ENCODE measurements at regions not wholly inside any gene's neighbourhood (a gene's known extent, or its start where the extent isn't known, plus 50 kb on each side); places are given as distances from the start of the nearest gene placed in this dataset.

DNA sequence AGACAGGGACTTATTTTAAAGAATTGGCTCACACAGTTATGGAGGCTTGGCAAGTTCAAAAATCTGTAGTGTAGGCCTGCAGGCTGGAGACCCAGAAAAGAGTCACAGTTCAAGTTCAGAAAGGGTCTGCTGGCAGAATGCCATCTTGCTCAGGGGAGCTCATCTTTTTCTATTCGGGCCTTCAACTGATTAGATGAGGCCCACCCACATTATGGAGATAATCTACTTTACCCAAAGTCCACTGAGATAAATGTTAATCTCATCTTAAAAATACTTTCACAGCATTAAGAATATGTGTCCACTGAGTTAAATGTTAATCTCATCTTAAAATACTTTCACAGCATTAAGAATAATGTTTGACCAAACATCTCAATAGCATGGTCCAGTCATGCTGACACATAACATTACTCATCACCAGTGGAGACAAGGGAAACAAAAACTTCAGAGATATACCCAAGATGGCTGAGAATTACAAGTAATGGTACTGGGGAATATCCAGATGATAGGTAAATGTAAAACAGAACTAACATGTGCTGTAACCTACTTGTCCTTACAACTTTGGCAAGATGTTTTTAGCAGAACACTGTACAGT lies 74.3 kb upstream of the STAC start:
- no peak for DNase-seq (ENCODE audit: low read depth)
- ChIA-PET POLR2A (no interaction called here), CTCF (interaction anchor here (0.7 kb wide), 1 partner anchor 32 kb away, joined by 3 read pairs; no protein-coding TSS in a partner anchor)
- H3K27me3 ChIP-seq (ENCODE audit: control insufficient read depth, insufficient read depth, low read length) = no peaks in the 10 kb centered on the region
- H3K4me3 ChIP-seq (ENCODE audit: low read depth, low read length) = no peak overlapping the region
- TF ChIP-seq, protein P1, sequence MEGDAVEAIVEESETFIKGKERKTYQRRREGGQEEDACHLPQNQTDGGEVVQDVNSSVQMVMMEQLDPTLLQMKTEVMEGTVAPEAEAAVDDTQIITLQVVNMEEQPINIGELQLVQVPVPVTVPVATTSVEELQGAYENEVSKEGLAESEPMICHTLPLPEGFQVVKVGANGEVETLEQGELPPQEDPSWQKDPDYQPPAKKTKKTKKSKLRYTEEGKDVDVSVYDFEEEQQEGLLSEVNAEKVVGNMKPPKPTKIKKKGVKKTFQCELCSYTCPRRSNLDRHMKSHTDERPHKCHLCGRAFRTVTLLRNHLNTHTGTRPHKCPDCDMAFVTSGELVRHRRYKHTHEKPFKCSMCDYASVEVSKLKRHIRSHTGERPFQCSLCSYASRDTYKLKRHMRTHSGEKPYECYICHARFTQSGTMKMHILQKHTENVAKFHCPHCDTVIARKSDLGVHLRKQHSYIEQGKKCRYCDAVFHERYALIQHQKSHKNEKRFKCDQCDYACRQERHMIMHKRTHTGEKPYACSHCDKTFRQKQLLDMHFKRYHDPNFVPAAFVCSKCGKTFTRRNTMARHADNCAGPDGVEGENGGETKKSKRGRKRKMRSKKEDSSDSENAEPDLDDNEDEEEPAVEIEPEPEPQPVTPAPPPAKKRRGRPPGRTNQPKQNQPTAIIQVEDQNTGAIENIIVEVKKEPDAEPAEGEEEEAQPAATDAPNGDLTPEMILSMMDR (IDR thresholded peaks at IDR 0.05; ENCODE audit: insufficient read depth, low read depth, low read length) = no peak
- H3K36me3 ChIP-seq (ENCODE audit: control insufficient read depth, insufficient read depth, low read length) = no peaks in the 10 kb centered on the region

DNA sequence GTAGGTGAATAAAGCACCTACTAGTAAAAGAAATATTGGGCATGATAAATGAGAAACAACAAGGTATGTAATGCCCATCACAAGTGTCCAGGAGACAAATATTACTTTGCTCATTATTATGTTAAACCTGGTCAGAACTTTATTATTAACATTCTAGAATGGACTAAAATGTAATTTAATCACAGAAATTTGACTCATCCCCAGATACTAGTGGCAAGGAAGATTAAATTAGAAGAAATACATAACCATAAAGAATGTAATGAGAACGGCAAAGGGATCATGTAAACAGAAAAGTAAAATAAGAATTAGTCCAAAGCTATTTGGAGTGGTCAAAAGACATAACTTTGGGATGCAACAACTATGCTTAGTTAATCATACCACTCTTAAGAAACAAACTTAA lies 71.2 kb upstream of the STAC start:
- Histone ChIP-seq H3K36me3 (ENCODE audit: control insufficient read depth, insufficient read depth, low read length) (no peaks in the 10 kb centered on the region), H3K4me3 (ENCODE audit: low read depth, low read length) (no peak overlapping the region), H3K27me3 (ENCODE audit: control insufficient read depth, insufficient read depth, low read length) (no peaks in the 10 kb centered on the region)
- TF ChIP-seq, protein P1 (IDR thresholded peaks at IDR 0.05; ENCODE audit: insufficient read depth, low read depth, low read length) = no peak
- ChIA-PET POLR2A (no interaction called here), CTCF (interaction anchor here (1.5 kb wide), 1 partner anchor 28 kb away, joined by 3 read pairs; no protein-coding TSS in a partner anchor)
- no peak for DNase-seq (ENCODE audit: low read depth)

DNA sequence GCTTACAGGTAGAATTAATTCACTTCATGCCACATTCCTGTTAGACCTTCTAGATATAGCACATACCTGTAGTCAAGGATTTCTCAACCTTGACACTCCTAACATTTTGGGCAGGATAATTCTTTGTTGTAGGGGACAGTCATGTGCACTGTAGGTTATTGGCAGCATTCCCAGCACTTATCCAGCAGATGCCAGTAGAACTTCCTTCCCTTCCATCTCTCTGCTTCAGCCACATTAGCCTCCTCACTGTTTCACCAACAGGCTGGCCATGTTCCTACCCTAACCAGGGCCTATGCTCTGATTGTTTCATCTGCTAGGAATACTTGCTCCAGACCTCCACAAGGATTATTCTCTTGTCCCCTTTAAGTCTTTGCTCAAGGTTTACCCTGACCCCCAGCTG lies 68.0 kb upstream of the STAC start:
- no peaks in the 10 kb centered on the region for H3K27me3 ChIP-seq (ENCODE audit: control insufficient read depth, insufficient read depth, low read length)
- POLR2A ChIA-PET = no interaction called here
- CTCF ChIA-PET = no interaction called here
- no peaks in the 10 kb centered on the region for H3K36me3 ChIP-seq (ENCODE audit: control insufficient read depth, insufficient read depth, low read length)
- DNase-seq (ENCODE audit: low read depth) = no peak
- TF ChIP-seq, protein P1 (IDR thresholded peaks at IDR 0.05; ENCODE audit: insufficient read depth, low read depth, low read length) = no peak
- H3K4me3 ChIP-seq (ENCODE audit: low read depth, low read length) = no peak overlapping the region

DNA sequence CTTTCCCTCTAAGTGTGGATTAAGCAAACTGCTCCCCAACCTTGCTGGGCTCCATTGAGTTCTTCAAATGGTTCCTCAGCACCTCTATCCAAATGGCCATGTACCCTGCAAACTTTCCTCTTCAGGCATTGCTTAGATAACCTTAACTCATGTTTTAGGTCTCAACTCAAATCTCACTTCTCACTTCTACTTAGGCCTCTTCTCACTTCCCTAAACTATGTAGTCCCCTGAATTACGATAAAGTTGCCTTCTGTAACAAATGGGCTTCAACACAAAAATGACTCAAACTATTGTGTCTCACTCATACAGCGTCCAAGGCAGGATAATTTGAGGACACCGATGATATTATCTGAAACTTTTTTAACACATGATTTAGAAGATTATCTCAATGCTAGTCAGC lies 62.4 kb upstream of the STAC start:
- TF ChIP-seq, protein P1 (IDR thresholded peaks at IDR 0.05; ENCODE audit: insufficient read depth, low read depth, low read length) = no peak
- Histone ChIP-seq H3K4me3 (ENCODE audit: low read depth, low read length) (no peak overlapping the region), H3K27me3 (ENCODE audit: control insufficient read depth, insufficient read depth, low read length) (no peaks in the 10 kb centered on the region), H3K36me3 (ENCODE audit: control insufficient read depth, insufficient read depth, low read length) (no peaks in the 10 kb centered on the region)
- ChIA-PET POLR2A (no interaction called here), CTCF (no interaction called here)
- no peak for DNase-seq (ENCODE audit: low read depth)

DNA sequence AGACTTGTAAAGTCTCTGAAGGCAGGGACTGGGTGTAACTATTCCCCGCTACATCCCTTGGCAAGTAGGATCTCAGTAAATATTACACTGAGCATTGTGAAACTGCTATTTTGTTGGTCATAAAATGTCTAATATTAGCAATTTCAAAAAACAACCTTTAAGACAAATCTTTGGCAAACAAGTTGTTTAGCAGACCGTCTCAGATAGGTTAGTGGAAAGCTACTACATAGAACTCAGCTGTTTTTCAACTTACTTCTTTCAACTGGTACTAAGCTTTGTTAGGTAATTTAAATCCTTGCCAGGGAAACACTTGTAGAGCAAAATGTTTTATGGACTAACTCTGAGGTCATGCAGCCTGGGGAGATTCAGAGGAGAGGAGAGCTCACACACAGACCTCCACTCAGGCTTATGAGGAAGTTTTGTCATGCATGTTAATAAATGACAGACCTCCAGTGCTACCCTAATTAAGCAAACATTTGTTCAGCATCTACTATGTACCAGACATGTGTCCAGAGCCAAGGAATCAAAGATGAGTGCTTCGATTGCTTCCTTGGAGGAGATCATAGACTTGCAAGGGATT lies 61.6 kb upstream of the STAC start:
- H3K36me3 ChIP-seq (ENCODE audit: control insufficient read depth, insufficient read depth, low read length) = no peaks in the 10 kb centered on the region
- no peak for DNase-seq (ENCODE audit: low read depth)
- TF ChIP-seq, protein P1 (IDR thresholded peaks at IDR 0.05; ENCODE audit: insufficient read depth, low read depth, low read length) = no peak
- no peaks in the 10 kb centered on the region for H3K27me3 ChIP-seq (ENCODE audit: control insufficient read depth, insufficient read depth, low read length)
- no peak overlapping the region for H3K4me3 ChIP-seq (ENCODE audit: low read depth, low read length)
- ChIA-PET POLR2A (no interaction called here), CTCF (no interaction called here)
